HepG2 (cell line): ENCODE measurements at regions not wholly inside any gene's neighbourhood (a gene's known extent, or its start where the extent isn't known, plus 50 kb on each side); places are given as distances from the start of the nearest gene placed in this dataset.

Source experiments
- ATAC-seq: fragments of 200-7000 bp; cut with Tn5 transposase; 3 replicates; pipeline ENCODE4 v1.9.1; 2020; ENCODE audit warnings: mild to moderate bottlenecking, moderate library complexity
- BruUV-seq: library from RNA; stranded (reverse); fragments of 400-500 nt; replicated peaks from 2 replicates; lab custom pipeline; 2021; lab: Mats Ljungman, UMichigan
- CTCF ChIA-PET: fragments of 300-600 bp; formaldehyde crosslinking; extraction: SDS; loops from one replicate; lab custom pipeline; 2021; ENCODE audit warnings: low total read pairs, inconsistent platforms, low intra/inter-chr PET ratio; lab: Yijun Ruan, JAX
- POLR2A ChIA-PET: fragments of 350-600 bp; sonication (Branson Sonifier 250); formaldehyde crosslinking; loops from one replicate; lab custom pipeline; 2020; ENCODE audit warnings: antibody characterized with exemption, inconsistent platforms; lab: Yijun Ruan, JAX
- DNase-seq: peaks from one replicate; pipeline ENCODE4 v3.0.0-alpha.2; 2015; ENCODE audit warnings: low spot score
- FAIRE-seq: peaks from 3 replicates; lab custom pipeline; 2011; peaks lifted over from hg19 to GRCh38; lab: Jason Lieb, UNC
- H2AFZ ChIP-seq: one replicate; pipeline ENCODE4 v1.6.1; 2011; ENCODE audit warnings: low read length, inconsistent platforms
- H3K27ac ChIP-seq: fragments of 300-600 bp; 3 replicates; pipeline ENCODE4 v1.8.0; 2011; ENCODE audit warnings: mixed run types, mild to moderate bottlenecking, mixed read lengths, low read length, inconsistent platforms; ENCODE audit not compliant: insufficient read depth; ENCODE audit errors: extremely low read length
- H3K27me3 ChIP-seq, 2 experiments: fragments of 200-600 bp in 1 of 2; 2 replicates in 1 of 2; 3 replicates in 1 of 2; pipeline versions ENCODE4 v1.6.0 to v1.8.0; 2011; ENCODE audit warnings: low read length in 2 of 2, mild to moderate bottlenecking in 2 of 2, moderate library complexity in 2 of 2, inconsistent platforms in 1 of 2; ENCODE audit not compliant: insufficient read depth in 2 of 2, control insufficient read depth in 1 of 2
- H3K36me3 ChIP-seq, 2 experiments: fragments of 200-600 bp in 1 of 2; replicated peaks in 1 of 2; 2 replicates in 1 of 2; 3 replicates in 1 of 2; pipeline versions ENCODE4 v1.5.1 to v1.8.0; 2011; ENCODE audit warnings: low read length in 2 of 2, inconsistent platforms in 1 of 2; ENCODE audit not compliant: insufficient read depth in 2 of 2, control insufficient read depth in 1 of 2
- H3K4me1 ChIP-seq: 2 replicates; pipeline ENCODE4 v1.5.1; 2012; ENCODE audit warnings: low read length, inconsistent platforms; ENCODE audit not compliant: insufficient read depth
- H3K4me2 ChIP-seq: 2 replicates; pipeline ENCODE4 v1.6.0; 2011; ENCODE audit warnings: low read depth, low read length, inconsistent platforms
- H3K4me3 ChIP-seq, 3 experiments: fragments of 200-600 bp in 1 of 3; sonication (generic), shearing (Covaris generic) in 1 of 3; replicated peaks in 1 of 3; 2 replicates each; pipeline ENCODE4 v1.5.1; 2011 to 2016; ENCODE audit warnings: low read length in 3 of 3, inconsistent platforms in 2 of 3, low read depth in 2 of 3, mild to moderate bottlenecking in 2 of 3, control low read depth in 1 of 3, mixed read lengths in 1 of 3; ENCODE audit not compliant: insufficient read depth in 1 of 3
- H3K79me2 ChIP-seq: one replicate; pipeline ENCODE4 v1.6.1; 2011; ENCODE audit warnings: low read length, inconsistent platforms; ENCODE audit not compliant: insufficient read depth
- H3K9ac ChIP-seq: 2 replicates; pipeline ENCODE4 v1.6.0; 2011; ENCODE audit warnings: mild to moderate bottlenecking, low read depth, low read length, inconsistent platforms; ENCODE audit not compliant: insufficient read depth
- H3K9me3 ChIP-seq: 2 replicates; pipeline ENCODE4 v1.5.1; 2012; ENCODE audit warnings: mild to moderate bottlenecking, low read length
- H4K20me1 ChIP-seq: 2 replicates; pipeline ENCODE4 v1.6.0; 2011; ENCODE audit warnings: inconsistent platforms, mild to moderate bottlenecking, low read length, moderate library complexity; ENCODE audit not compliant: insufficient read depth
- ARID2 ChIP-seq: sonication (generic); formaldehyde crosslinking; IDR thresholded peaks from 2 replicates; pipeline ENCODE4 v1.8.1; 2022; ENCODE audit warnings: mild to moderate bottlenecking, missing genetic modification reagents, borderline replicate concordance
- CBX2 ChIP-seq, 2 experiments: fragments of 200-600 bp in 1 of 2; sonication (generic); formaldehyde crosslinking in 1 of 2; IDR thresholded peaks; 2 replicates each; pipeline versions ENCODE4 v1.7.0 to v1.8.1; 2018 to 2022; ENCODE audit warnings: low read depth in 2 of 2, low read length in 1 of 2, mild to moderate bottlenecking in 1 of 2, missing genetic modification reagents in 1 of 2
- ETV5 ChIP-seq: IDR thresholded peaks from 2 replicates; pipeline ENCODE4 v1.6.1; 2018; ENCODE audit warnings: missing biosample characterization, missing genetic modification reagents, inconsistent platforms, borderline replicate concordance
- HOXA5 ChIP-seq: sonication (generic); formaldehyde crosslinking; IDR thresholded peaks from 2 replicates; pipeline ENCODE4 v1.4.0; 2020; ENCODE audit warnings: missing genetic modification reagents
- TCF12 ChIP-seq, 2 experiments: fragments of 450-650 bp in 1 of 2; sonication (generic) in 1 of 2; formaldehyde crosslinking in 1 of 2; IDR thresholded peaks; 2 replicates each; pipeline versions ENCODE4 v1.6.1 to v1.8.0; 2017 to 2022; ENCODE audit warnings: antibody characterized with exemption in 1 of 2, mild to moderate bottlenecking in 1 of 2, missing genetic modification reagents in 1 of 2, moderate library complexity in 1 of 2
- ZNF234 ChIP-seq: sonication (generic); formaldehyde crosslinking; conservative IDR thresholded peaks from 2 replicates; pipeline ENCODE4 v1.5.1; 2020; ENCODE audit warnings: mild to moderate bottlenecking, missing genetic modification reagents
- ZNF260 ChIP-seq: sonication (generic); formaldehyde crosslinking; IDR thresholded peaks from 2 replicates; pipeline ENCODE4 v1.4.0; 2020; ENCODE audit warnings: missing genetic modification reagents, low read depth, mild to moderate bottlenecking, borderline replicate concordance
- ZNF34 ChIP-seq: sonication (generic); formaldehyde crosslinking; IDR thresholded peaks from 2 replicates; pipeline ENCODE4 v1.4.0; 2020; ENCODE audit warnings: mild to moderate bottlenecking, missing genetic modification reagents, borderline replicate concordance
- ZNF577 ChIP-seq: sonication (generic); formaldehyde crosslinking; IDR thresholded peaks from 2 replicates; pipeline ENCODE4 v1.4.0; 2020; ENCODE audit warnings: mild to moderate bottlenecking, low read depth, missing genetic modification reagents, borderline replicate concordance
- ZNF75D ChIP-seq: sonication (generic); formaldehyde crosslinking; IDR thresholded peaks from 2 replicates; pipeline ENCODE4 v1.8.1; 2023; ENCODE audit warnings: missing genetic modification reagents, mild to moderate bottlenecking, borderline replicate concordance
- WGBS: methylation state at CpG from one replicate; pipeline ENCODE4 v1.1.6; 2017; ENCODE audit warnings: low lambda C conversion rate; 5-methylcytosine and 5-hydroxymethylcytosine counted together
- in situ Hi-C: cut with HindIII; loops from 2 replicates; pipeline ENCODE4 v1.10.0; 2017; ENCODE audit warnings: low pct_unique_long_range_greater_than_20kb; ENCODE audit not compliant: extremely low pct_ligation_motif_present
- intact Hi-C: fragments of 100-400 bp; cut with micrococcal nuclease; formaldehyde crosslinking; loops from one replicate; pipeline ENCODE4 v1.10.0; 2022; ENCODE audit not compliant: unreplicated experiment
- TF ChIP-seq, protein P1 (sequence below): sonication (generic); formaldehyde crosslinking; IDR thresholded peaks from 2 replicates; pipeline ENCODE4 v1.8.0; 2022; ENCODE audit warnings: missing genetic modification reagents, mild to moderate bottlenecking, moderate library complexity, borderline replicate concordance
- TF ChIP-seq, protein P2 (sequence below): sonication (generic); formaldehyde crosslinking; IDR thresholded peaks from 2 replicates; pipeline ENCODE4 v1.8.1; 2023; ENCODE audit warnings: mild to moderate bottlenecking, missing genetic modification reagents
- TF ChIP-seq, protein P3 (sequence below): sonication (generic); formaldehyde crosslinking; IDR thresholded peaks from 2 replicates; pipeline ENCODE4 v1.4.0; 2020; ENCODE audit warnings: mild to moderate bottlenecking, low read depth, missing genetic modification reagents
- TF ChIP-seq, protein P4 (sequence below): conservative IDR thresholded peaks from 2 replicates; pipeline ENCODE4 v1.6.1; 2018; ENCODE audit warnings: missing genetic modification reagents

DNA sequence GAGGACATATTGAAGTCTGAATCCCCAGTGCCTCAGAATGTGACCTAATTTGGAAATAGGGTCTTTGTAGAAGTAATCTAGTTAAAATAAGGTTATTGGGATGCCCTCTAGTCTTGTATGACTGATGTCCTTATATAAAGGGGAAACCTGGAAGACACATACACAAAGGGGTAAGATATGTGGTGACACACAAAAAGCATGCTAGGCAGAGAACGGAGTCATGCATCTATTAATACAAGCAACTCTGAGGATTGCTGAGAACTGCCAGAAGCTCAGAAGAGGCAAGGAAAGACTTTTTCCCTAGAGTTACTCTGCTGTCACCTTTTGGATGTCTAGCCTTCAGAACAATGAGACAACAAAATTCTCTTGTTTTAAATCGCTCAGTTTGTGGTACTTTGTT, 58.1 kb upstream of the TMEM108 start:
- no peak for ATAC-seq
- no peak for FAIRE-seq
- Histone ChIP-seq H3K9ac (no peak overlapping the region), H3K79me2 (no peaks in the 10 kb centered on the region), H2AFZ (no peak overlapping the region), H3K27me3 (no peaks in the 10 kb centered on the region), H3K4me1 (no peaks in the 10 kb centered on the region), H3K36me3 (no peaks in the 10 kb centered on the region), H3K9me3 (no peaks in the 10 kb centered on the region), H3K4me3 (no peak overlapping the region), H3K4me2 (no peak overlapping the region), H4K20me1 (no peaks in the 10 kb centered on the region), H3K27ac (no peak overlapping the region)
- intact Hi-C loops = no loop called here
- in situ Hi-C loops = no loop called here
- no TSS peak for BruUV-seq
- TF ChIP-seq ZNF260 (no peak), ZNF75D (CRISPR knock-in tag) (no peak), ETV5 (CRISPR knock-in tag) (no peak), ZNF577 (no peak), TCF12 (IDR thresholded peaks at IDR 0.05) (no peak), TCF12 (CRISPR knock-in tag; IDR thresholded peaks at IDR 0.05) (no peak), HOXA5 (CRISPR knock-in tag) (no peak), ZNF234 (CRISPR knock-in tag) (no peak), CBX2 (IDR thresholded peaks at IDR 0.05; ENCODE audit: low read depth, low read length) (no peak), CBX2 (CRISPR knock-in tag; IDR thresholded peaks at IDR 0.05; ENCODE audit: low read depth) (no peak), ARID2 (CRISPR knock-in tag) (no peak), ZNF34 (CRISPR knock-in tag) (no peak)
- TF ChIP-seq, protein P1, sequence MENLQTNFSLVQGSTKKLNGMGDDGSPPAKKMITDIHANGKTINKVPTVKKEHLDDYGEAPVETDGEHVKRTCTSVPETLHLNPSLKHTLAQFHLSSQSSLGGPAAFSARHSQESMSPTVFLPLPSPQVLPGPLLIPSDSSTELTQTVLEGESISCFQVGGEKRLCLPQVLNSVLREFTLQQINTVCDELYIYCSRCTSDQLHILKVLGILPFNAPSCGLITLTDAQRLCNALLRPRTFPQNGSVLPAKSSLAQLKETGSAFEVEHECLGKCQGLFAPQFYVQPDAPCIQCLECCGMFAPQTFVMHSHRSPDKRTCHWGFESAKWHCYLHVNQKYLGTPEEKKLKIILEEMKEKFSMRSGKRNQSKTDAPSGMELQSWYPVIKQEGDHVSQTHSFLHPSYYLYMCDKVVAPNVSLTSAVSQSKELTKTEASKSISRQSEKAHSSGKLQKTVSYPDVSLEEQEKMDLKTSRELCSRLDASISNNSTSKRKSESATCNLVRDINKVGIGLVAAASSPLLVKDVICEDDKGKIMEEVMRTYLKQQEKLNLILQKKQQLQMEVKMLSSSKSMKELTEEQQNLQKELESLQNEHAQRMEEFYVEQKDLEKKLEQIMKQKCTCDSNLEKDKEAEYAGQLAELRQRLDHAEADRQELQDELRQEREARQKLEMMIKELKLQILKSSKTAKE = no peak
- TF ChIP-seq, protein P2, sequence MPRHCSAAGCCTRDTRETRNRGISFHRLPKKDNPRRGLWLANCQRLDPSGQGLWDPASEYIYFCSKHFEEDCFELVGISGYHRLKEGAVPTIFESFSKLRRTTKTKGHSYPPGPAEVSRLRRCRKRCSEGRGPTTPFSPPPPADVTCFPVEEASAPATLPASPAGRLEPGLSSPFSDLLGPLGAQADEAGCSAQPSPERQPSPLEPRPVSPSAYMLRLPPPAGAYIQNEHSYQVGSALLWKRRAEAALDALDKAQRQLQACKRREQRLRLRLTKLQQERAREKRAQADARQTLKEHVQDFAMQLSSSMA (CRISPR knock-in tag) = no peak
- TF ChIP-seq, protein P3, sequence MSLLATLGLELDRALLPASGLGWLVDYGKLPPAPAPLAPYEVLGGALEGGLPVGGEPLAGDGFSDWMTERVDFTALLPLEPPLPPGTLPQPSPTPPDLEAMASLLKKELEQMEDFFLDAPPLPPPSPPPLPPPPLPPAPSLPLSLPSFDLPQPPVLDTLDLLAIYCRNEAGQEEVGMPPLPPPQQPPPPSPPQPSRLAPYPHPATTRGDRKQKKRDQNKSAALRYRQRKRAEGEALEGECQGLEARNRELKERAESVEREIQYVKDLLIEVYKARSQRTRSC (CRISPR knock-in tag) = no peak
- TF ChIP-seq, protein P4, sequence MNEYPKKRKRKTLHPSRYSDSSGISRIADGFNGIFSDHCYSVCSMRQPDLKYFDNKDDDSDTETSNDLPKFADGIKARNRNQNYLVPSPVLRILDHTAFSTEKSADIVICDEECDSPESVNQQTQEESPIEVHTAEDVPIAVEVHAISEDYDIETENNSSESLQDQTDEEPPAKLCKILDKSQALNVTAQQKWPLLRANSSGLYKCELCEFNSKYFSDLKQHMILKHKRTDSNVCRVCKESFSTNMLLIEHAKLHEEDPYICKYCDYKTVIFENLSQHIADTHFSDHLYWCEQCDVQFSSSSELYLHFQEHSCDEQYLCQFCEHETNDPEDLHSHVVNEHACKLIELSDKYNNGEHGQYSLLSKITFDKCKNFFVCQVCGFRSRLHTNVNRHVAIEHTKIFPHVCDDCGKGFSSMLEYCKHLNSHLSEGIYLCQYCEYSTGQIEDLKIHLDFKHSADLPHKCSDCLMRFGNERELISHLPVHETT = no peak
- no peak for DNase-seq
- CTCF ChIA-PET = no interaction called here
- POLR2A ChIA-PET = no interaction called here
- WGBS = 5% methylated on average over 2 of the region's 2 CpGs
